Large intestine (tissue), 3 donors: ENCODE measurements at regions not wholly inside any gene's neighbourhood (a gene's known extent, or its start where the extent isn't known, plus 50 kb on each side); places are given as distances from the start of the nearest gene placed in this dataset.

Experiments
- DNase-seq, 2 donors: peaks; one replicate each; pipeline versions ENCODE4 v3.0.0 to v3.0.0-alpha.2; 2013
- H3K27ac ChIP-seq: one replicate; pipeline ENCODE4 v1.5.1; 2013; ENCODE audit warnings: low read length
- H3K27me3 ChIP-seq: 2 replicates; pipeline ENCODE4 v1.6.1; 2013; ENCODE audit warnings: low read length; ENCODE audit not compliant: control insufficient read depth, insufficient read depth
- H3K36me3 ChIP-seq: 2 replicates; pipeline ENCODE4 v1.6.1; 2013; ENCODE audit warnings: low read length; ENCODE audit not compliant: control insufficient read depth, insufficient read depth
- H3K4me1 ChIP-seq: one replicate; pipeline ENCODE4 v1.6.1; 2013; ENCODE audit warnings: low read length; ENCODE audit not compliant: control insufficient read depth, insufficient read depth
- H3K4me3 ChIP-seq: one replicate; pipeline ENCODE4 v1.5.1; 2013; ENCODE audit warnings: low read length
- H3K9me3 ChIP-seq: one replicate; pipeline ENCODE4 v1.6.1; 2013; ENCODE audit warnings: mild to moderate bottlenecking, low read depth, low read length, moderate library complexity; ENCODE audit not compliant: control insufficient read depth
- WGBS: methylation state at CpG from one replicate; pipeline ENCODE4 v1.1.5; 2013; ENCODE audit warnings: low lambda C conversion rate; ENCODE audit not compliant: insufficient coverage; 5-methylcytosine and 5-hydroxymethylcytosine counted together

GRCh38 chr13:85091631-85092234 is 707.5 kb downstream of the SLITRK6 start:
- DNase-seq: no peak
- WGBS: 100% methylated on average over 1 of the region's 5 CpGs
- H3K4me1 ChIP-seq: no peaks in the 10 kb centered on the region
- no peak overlapping the region for H3K27ac ChIP-seq
- no peaks in the 10 kb centered on the region for H3K27me3 ChIP-seq
- no peaks in the 10 kb centered on the region for H3K36me3 ChIP-seq
- H3K9me3 ChIP-seq: no peaks in the 10 kb centered on the region
- H3K4me3 ChIP-seq: no peak overlapping the region

- no peak for DNase-seq
- no peak overlapping the region for H3K4me3 ChIP-seq
- H3K36me3 ChIP-seq: no peaks in the 10 kb centered on the region
- no peaks in the 10 kb centered on the region for H3K27me3 ChIP-seq
- no peaks in the 10 kb centered on the region for H3K4me1 ChIP-seq
- H3K27ac ChIP-seq: no peak overlapping the region
- H3K9me3 ChIP-seq: no peaks in the 10 kb centered on the region
- 100% methylated on average over 2 of the region's 2 CpGs for WGBS
Measured at GRCh38 chr13:85089186-85089585, 710.0 kb downstream of the SLITRK6 start.

GRCh38 chr13:85080691-85081090 is 718.5 kb downstream of the SLITRK6 start:
- WGBS: no CpG with 5 or more reads among the region's 1 CpG
- no peak for DNase-seq
- H3K27ac ChIP-seq: no peak overlapping the region
- no peak overlapping the region for H3K4me3 ChIP-seq
- no peaks in the 10 kb centered on the region for H3K4me1 ChIP-seq
- H3K27me3 ChIP-seq: no peaks in the 10 kb centered on the region
- H3K36me3 ChIP-seq: no peaks in the 10 kb centered on the region
- H3K9me3 ChIP-seq: no peaks in the 10 kb centered on the region

GRCh38 chr13:85076343-85076742 is 722.9 kb downstream of the SLITRK6 start:
- no peak overlapping the region for H3K4me3 ChIP-seq
- H3K27ac ChIP-seq: no peak overlapping the region
- WGBS: no CpG with 5 or more reads among the region's 1 CpG
- no peaks in the 10 kb centered on the region for H3K4me1 ChIP-seq
- no peaks in the 10 kb centered on the region for H3K27me3 ChIP-seq
- no peaks in the 10 kb centered on the region for H3K9me3 ChIP-seq
- H3K36me3 ChIP-seq: no peaks in the 10 kb centered on the region
- no peak for DNase-seq

- no peaks in the 10 kb centered on the region for H3K4me1 ChIP-seq
- H3K27me3 ChIP-seq: no peaks in the 10 kb centered on the region
- no peaks in the 10 kb centered on the region for H3K9me3 ChIP-seq
- H3K27ac ChIP-seq: no peak overlapping the region
- no peak for DNase-seq
- no CpG with 5 or more reads among the region's 5 CpGs for WGBS
- no peaks in the 10 kb centered on the region for H3K36me3 ChIP-seq
- no peak overlapping the region for H3K4me3 ChIP-seq
Measured at GRCh38 chr13:85074543-85075313, 724.5 kb downstream of the SLITRK6 start.

GRCh38 chr13:85068231-85068630 is 731.0 kb downstream of the SLITRK6 start:
- H3K4me3 ChIP-seq: no peak overlapping the region
- H3K27me3 ChIP-seq: no peaks in the 10 kb centered on the region
- H3K4me1 ChIP-seq: no peaks in the 10 kb centered on the region
- DNase-seq: no peak
- no CpG with 5 or more reads among the region's 3 CpGs for WGBS
- H3K27ac ChIP-seq: no peak overlapping the region
- H3K9me3 ChIP-seq: no peaks in the 10 kb centered on the region
- no peaks in the 10 kb centered on the region for H3K36me3 ChIP-seq

GRCh38 chr13:85040215-85040614 is 759.0 kb downstream of the SLITRK6 start:
- WGBS: 100% methylated on average over 1 of the region's 1 CpG
- Histone ChIP-seq H3K4me1 (no peaks in the 10 kb centered on the region), H3K36me3 (no peaks in the 10 kb centered on the region), H3K4me3 (no peak overlapping the region), H3K27ac (no peak overlapping the region), H3K9me3 (no peaks in the 10 kb centered on the region), H3K27me3 (no peaks in the 10 kb centered on the region)
- DNase-seq: no peak

- WGBS: 57% methylated on average over 1 of the region's 1 CpG
Measured at GRCh38 chr13:85031771-85032170, 767.4 kb downstream of the SLITRK6 start.

GRCh38 chr13:85028035-85028434 is 771.2 kb downstream of the SLITRK6 start:
- Histone ChIP-seq H3K4me3 (no peak overlapping the region), H3K27me3 (no peaks in the 10 kb centered on the region), H3K27ac (no peak overlapping the region), H3K36me3 (no peaks in the 10 kb centered on the region), H3K9me3 (peaks cover 3% of the 10 kb centered on the region), H3K4me1 (no peaks in the 10 kb centered on the region)
- no peak for DNase-seq
- 83% methylated on average over 2 of the region's 3 CpGs for WGBS

More at GRCh38 chr13:85031771-85032170, 767.4 kb downstream of the SLITRK6 start:
- Histone ChIP-seq H3K4me1 (no peaks in the 10 kb centered on the region), H3K36me3 (no peaks in the 10 kb centered on the region), H3K9me3 (peaks cover 2% of the 10 kb centered on the region), H3K27me3 (no peaks in the 10 kb centered on the region), H3K27ac (no peak overlapping the region), H3K4me3 (no peak overlapping the region)
- DNase-seq: no peak

GRCh38 chr13:85019121-85019520 is 780.1 kb downstream of the SLITRK6 start:
- Histone ChIP-seq H3K9me3 (no peaks in the 10 kb centered on the region), H3K4me1 (no peaks in the 10 kb centered on the region), H3K4me3 (no peak overlapping the region), H3K27me3 (no peaks in the 10 kb centered on the region), H3K36me3 (no peaks in the 10 kb centered on the region), H3K27ac (no peak overlapping the region)
- DNase-seq: no peak
- WGBS: 83% methylated on average over 1 of the region's 1 CpG

- H3K27me3 ChIP-seq: no peaks in the 10 kb centered on the region
- H3K4me1 ChIP-seq: no peaks in the 10 kb centered on the region
- H3K4me3 ChIP-seq: no peak overlapping the region
- no peaks in the 10 kb centered on the region for H3K9me3 ChIP-seq
- no peak overlapping the region for H3K27ac ChIP-seq
- no peak for DNase-seq
- no peaks in the 10 kb centered on the region for H3K36me3 ChIP-seq
Measured at GRCh38 chr13:85013006-85013405, 786.2 kb downstream of the SLITRK6 start.
